Keratinocyte (primary cell): ENCODE measurements at regions not wholly inside any gene's neighbourhood (a gene's known extent, or its start where the extent isn't known, plus 50 kb on each side); places are given as distances from the start of the nearest gene placed in this dataset.

Source experiments
- DNase-seq: peaks from one replicate; pipeline ENCODE4 v3.0.0-alpha.2; 2011; ENCODE audit warnings: low read depth, missing footprints, low spot score
- FAIRE-seq: peaks from 2 replicates; lab custom pipeline; 2011; peaks lifted over from hg19 to GRCh38; lab: Jason Lieb, UNC
- H2AFZ ChIP-seq: 2 replicates; pipeline ENCODE4 v1.6.0; 2012; ENCODE audit warnings: low read length, control low read depth, inconsistent platforms; ENCODE audit not compliant: control insufficient read depth
- H3K27ac ChIP-seq: 2 replicates; pipeline ENCODE4 v1.5.1; 2011; ENCODE audit warnings: low read length; ENCODE audit not compliant: control insufficient read depth, insufficient read depth
- H3K27me3 ChIP-seq: 3 replicates; pipeline ENCODE4 v1.6.0; 2011; ENCODE audit warnings: low read length; ENCODE audit not compliant: control insufficient read depth, insufficient read depth; ENCODE audit errors: extremely low read depth
- H3K36me3 ChIP-seq, 2 experiments: 2 replicates in 1 of 2; 3 replicates in 1 of 2; pipeline ENCODE4 v1.5.1; 2011; ENCODE audit warnings: low read length in 2 of 2, mild to moderate bottlenecking in 1 of 2; ENCODE audit not compliant: control insufficient read depth in 2 of 2, insufficient read depth in 2 of 2; ENCODE audit errors: extremely low read depth in 1 of 2
- H3K4me1 ChIP-seq: 3 replicates; pipeline ENCODE4 v1.5.1; 2011; ENCODE audit warnings: low read length; ENCODE audit not compliant: control insufficient read depth, insufficient read depth; ENCODE audit errors: extremely low read depth
- H3K4me2 ChIP-seq: 3 replicates; pipeline ENCODE4 v1.6.0; 2011; ENCODE audit warnings: low read depth, low read length; ENCODE audit not compliant: control insufficient read depth, insufficient read depth; ENCODE audit errors: extremely low read depth
- H3K4me3 ChIP-seq, 3 experiments: fragments of 200-600 bp in 1 of 3; sonication (generic) in 1 of 3; 2 replicates in 2 of 3; 3 replicates in 1 of 3; pipeline ENCODE4 v1.5.1; 2011 to 2016; ENCODE audit warnings: low read length in 3 of 3, mild to moderate bottlenecking in 3 of 3, control low read depth in 2 of 3, inconsistent platforms in 1 of 3, low read depth in 1 of 3, mixed read lengths in 1 of 3, mixed run types in 1 of 3, moderate library complexity in 1 of 3; ENCODE audit not compliant: control insufficient read depth in 2 of 3, insufficient read depth in 2 of 3; ENCODE audit errors: extremely low read depth in 1 of 3
- H3K79me2 ChIP-seq: 2 replicates; pipeline ENCODE4 v1.6.0; 2012; ENCODE audit warnings: low read length; ENCODE audit not compliant: control insufficient read depth, insufficient read depth
- H3K9ac ChIP-seq: 3 replicates; pipeline ENCODE4 v1.6.0; 2011; ENCODE audit warnings: low read length; ENCODE audit not compliant: control insufficient read depth, insufficient read depth; ENCODE audit errors: extremely low read depth
- H3K9me1 ChIP-seq: 3 replicates; pipeline ENCODE4 v1.6.0; 2011; ENCODE audit warnings: low read length; ENCODE audit not compliant: control insufficient read depth, insufficient read depth; ENCODE audit errors: extremely low read depth
- H3K9me3 ChIP-seq: 2 replicates; pipeline ENCODE4 v1.5.1; 2012; ENCODE audit warnings: low read depth, low read length; ENCODE audit not compliant: control insufficient read depth
- H4K20me1 ChIP-seq: 3 replicates; pipeline ENCODE4 v1.6.0; 2011; ENCODE audit warnings: low read length; ENCODE audit not compliant: control insufficient read depth, insufficient read depth; ENCODE audit errors: extremely low read depth
- EZH2 ChIP-seq: IDR thresholded peaks from one replicate; pipeline ENCODE4 v1.6.1; 2012; ENCODE audit warnings: inconsistent platforms, mild to moderate bottlenecking, low read length, moderate library complexity
- dilution Hi-C: fragments of 300-500 bp; cut with MboI; formaldehyde crosslinking; loops from one replicate; pipeline ENCODE4 v1.7.0; 2020; ENCODE audit warnings: low sequenced_read_pairs; ENCODE audit not compliant: extremely low pct_ligation_motif_present
- TF ChIP-seq, protein P1 (sequence below), 3 experiments: IDR thresholded peaks in 1 of 3; conservative IDR thresholded peaks in 1 of 3; optimal IDR thresholded peaks in 1 of 3; 2 replicates in 2 of 3; 3 replicates in 1 of 3; pipeline versions ENCODE3 to v1.5.1; 2011; ENCODE audit warnings: low read length in 3 of 3, mild to moderate bottlenecking in 3 of 3, moderate library complexity in 2 of 3, control low read depth in 1 of 3, inconsistent platforms in 1 of 3; ENCODE audit not compliant: insufficient read depth in 2 of 3; ENCODE audit errors: extremely low read depth in 1 of 3

GRCh38 chr2:138364554-138365162, 136.9 kb upstream of the SPOPL start:
- no peaks in the 10 kb centered on the region for H3K9me3 ChIP-seq
- no peak overlapping the region for H2AFZ ChIP-seq
- no peak overlapping the region for H3K4me3 ChIP-seq
- TF ChIP-seq, protein P1, sequence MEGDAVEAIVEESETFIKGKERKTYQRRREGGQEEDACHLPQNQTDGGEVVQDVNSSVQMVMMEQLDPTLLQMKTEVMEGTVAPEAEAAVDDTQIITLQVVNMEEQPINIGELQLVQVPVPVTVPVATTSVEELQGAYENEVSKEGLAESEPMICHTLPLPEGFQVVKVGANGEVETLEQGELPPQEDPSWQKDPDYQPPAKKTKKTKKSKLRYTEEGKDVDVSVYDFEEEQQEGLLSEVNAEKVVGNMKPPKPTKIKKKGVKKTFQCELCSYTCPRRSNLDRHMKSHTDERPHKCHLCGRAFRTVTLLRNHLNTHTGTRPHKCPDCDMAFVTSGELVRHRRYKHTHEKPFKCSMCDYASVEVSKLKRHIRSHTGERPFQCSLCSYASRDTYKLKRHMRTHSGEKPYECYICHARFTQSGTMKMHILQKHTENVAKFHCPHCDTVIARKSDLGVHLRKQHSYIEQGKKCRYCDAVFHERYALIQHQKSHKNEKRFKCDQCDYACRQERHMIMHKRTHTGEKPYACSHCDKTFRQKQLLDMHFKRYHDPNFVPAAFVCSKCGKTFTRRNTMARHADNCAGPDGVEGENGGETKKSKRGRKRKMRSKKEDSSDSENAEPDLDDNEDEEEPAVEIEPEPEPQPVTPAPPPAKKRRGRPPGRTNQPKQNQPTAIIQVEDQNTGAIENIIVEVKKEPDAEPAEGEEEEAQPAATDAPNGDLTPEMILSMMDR (optimal IDR thresholded peaks at IDR 0.05 in 1 of 3, IDR thresholded peaks at IDR 0.05 in 1 of 3, conservative IDR thresholded peaks at IDR 0.05 in 1 of 3; ENCODE audit: extremely low read depth in 1 of 3, insufficient read depth in 2 of 3, low read length in 3 of 3): no peak
- H3K4me2 ChIP-seq: no peak overlapping the region
- no peaks in the 10 kb centered on the region for H3K9me1 ChIP-seq
- no peaks in the 10 kb centered on the region for H3K79me2 ChIP-seq
- H3K27ac ChIP-seq: no peak overlapping the region
- H3K27me3 ChIP-seq: no peaks in the 10 kb centered on the region
- no peaks in the 10 kb centered on the region for H3K4me1 ChIP-seq
- H3K36me3 ChIP-seq: no peaks in the 10 kb centered on the region
- dilution Hi-C loops: no loop called here
- FAIRE-seq (no peak), DNase-seq (no peak)
- H4K20me1 ChIP-seq: no peaks in the 10 kb centered on the region
- no peak overlapping the region for H3K9ac ChIP-seq

DNA sequence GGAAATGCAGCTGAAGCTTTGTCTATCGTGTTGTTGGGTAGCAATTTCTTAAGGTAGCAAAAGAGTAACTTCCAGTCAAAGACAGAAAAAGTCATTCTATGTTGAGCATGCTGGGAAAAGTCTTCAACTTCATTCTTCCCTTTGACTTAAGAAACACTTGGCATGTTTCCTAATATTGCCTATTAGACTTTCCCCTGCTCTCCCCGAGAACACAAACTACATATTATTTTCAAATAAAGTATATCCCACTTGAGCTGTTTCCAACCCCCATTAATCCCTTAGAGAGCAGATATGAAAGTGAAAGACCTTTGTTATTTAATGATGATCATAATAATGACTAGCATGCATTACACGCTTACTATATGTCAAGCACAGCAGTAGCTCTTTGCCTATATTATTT, 136.0 kb upstream of the SPOPL start:
- H3K9ac ChIP-seq: no peak overlapping the region
- no peaks in the 10 kb centered on the region for H3K27me3 ChIP-seq
- dilution Hi-C loops: no loop called here
- H3K4me2 ChIP-seq: no peak overlapping the region
- no peaks in the 10 kb centered on the region for H3K9me1 ChIP-seq
- H3K4me1 ChIP-seq: no peaks in the 10 kb centered on the region
- no peaks in the 10 kb centered on the region for H3K9me3 ChIP-seq
- no peaks in the 10 kb centered on the region for H4K20me1 ChIP-seq
- no peak for TF ChIP-seq EZH2
- TF ChIP-seq, protein P1 (optimal IDR thresholded peaks at IDR 0.05 in 1 of 3, IDR thresholded peaks at IDR 0.05 in 1 of 3, conservative IDR thresholded peaks at IDR 0.05 in 1 of 3; ENCODE audit: extremely low read depth in 1 of 3, insufficient read depth in 2 of 3, low read length in 3 of 3): no peak
- H3K36me3 ChIP-seq: no peaks in the 10 kb centered on the region
- H3K27ac ChIP-seq: no peak overlapping the region
- FAIRE-seq: no peak
- H2AFZ ChIP-seq: no peak overlapping the region
- no peaks in the 10 kb centered on the region for H3K79me2 ChIP-seq
- H3K4me3 ChIP-seq: no peak overlapping the region
- no peak for DNase-seq
